Trophoblast cell (in vitro differentiated cells and primary cell): ENCODE measurements at regions not wholly inside any gene's neighbourhood (a gene's known extent, or its start where the extent isn't known, plus 50 kb on each side); places are given as distances from the start of the nearest gene placed in this dataset.
"Not testable (repeated sequence)": the region's sequence is repeated elsewhere in the genome, so short reads cannot be mapped to it uniquely, and the experiment has no call there.

Experiments used
- DNase-seq, 2 donors: peaks; one replicate each; pipeline ENCODE4 v3.0.0-alpha.2; 2016
- H2AFZ ChIP-seq: 2 replicates; pipeline ENCODE4 v1.6.1; 2013; ENCODE audit warnings: low read length, moderate library complexity, mild to moderate bottlenecking; ENCODE audit not compliant: insufficient read depth, poor library complexity
- H2AK5ac ChIP-seq: 2 replicates; pipeline ENCODE4 v1.6.1; 2013; ENCODE audit warnings: mild to moderate bottlenecking, low read length
- H2BK120ac ChIP-seq: 2 replicates; pipeline ENCODE4 v1.6.1; 2013; ENCODE audit warnings: low read length, mild to moderate bottlenecking, moderate library complexity; ENCODE audit not compliant: insufficient read depth, poor library complexity
- H2BK12ac ChIP-seq: 2 replicates; pipeline ENCODE4 v1.6.1; 2013; ENCODE audit warnings: mild to moderate bottlenecking, low read length, moderate library complexity
- H2BK5ac ChIP-seq: 2 replicates; pipeline ENCODE4 v1.6.1; 2013; ENCODE audit warnings: low read length, low read depth, moderate library complexity, mild to moderate bottlenecking; ENCODE audit not compliant: poor library complexity
- H3K14ac ChIP-seq: 2 replicates; pipeline ENCODE4 v1.6.1; 2013; ENCODE audit warnings: mild to moderate bottlenecking, low read length
- H3K18ac ChIP-seq: 2 replicates; pipeline ENCODE4 v1.6.1; 2013; ENCODE audit warnings: mild to moderate bottlenecking, low read length
- H3K23ac ChIP-seq: 2 replicates; pipeline ENCODE4 v1.6.1; 2013; ENCODE audit warnings: low read length
- H3K27ac ChIP-seq: 2 replicates; pipeline ENCODE4 v1.5.1; 2013; ENCODE audit warnings: low read depth, mild to moderate bottlenecking, inconsistent platforms, low read length, moderate library complexity
- H3K27me3 ChIP-seq: 2 replicates; pipeline ENCODE4 v1.6.1; 2013; ENCODE audit warnings: inconsistent platforms, mild to moderate bottlenecking, low read length, moderate library complexity; ENCODE audit not compliant: insufficient read depth
- H3K36me3 ChIP-seq, 2 experiments: 1 replicate in 1 of 2; 2 replicates in 1 of 2; pipeline ENCODE4 v1.6.1; 2013; ENCODE audit warnings: low read length in 2 of 2, mild to moderate bottlenecking in 2 of 2, moderate library complexity in 1 of 2; ENCODE audit not compliant: insufficient read depth in 2 of 2, control insufficient read depth in 1 of 2
- H3K4ac ChIP-seq: 2 replicates; pipeline ENCODE4 v1.6.1; 2013; ENCODE audit warnings: low read depth, mild to moderate bottlenecking, low read length, moderate library complexity
- H3K4me1 ChIP-seq, 2 experiments: 1 replicate in 1 of 2; 2 replicates in 1 of 2; pipeline ENCODE4 v1.6.1; 2013; ENCODE audit warnings: low read length in 2 of 2, mild to moderate bottlenecking in 2 of 2, moderate library complexity in 1 of 2; ENCODE audit not compliant: insufficient read depth in 2 of 2, control insufficient read depth in 1 of 2
- H3K4me2 ChIP-seq: 2 replicates; pipeline ENCODE4 v1.6.1; 2013; ENCODE audit warnings: inconsistent platforms, mild to moderate bottlenecking, low read length, moderate library complexity
- H3K4me3 ChIP-seq: 2 replicates; pipeline ENCODE4 v1.5.1; 2013; ENCODE audit warnings: mild to moderate bottlenecking, low read depth, low read length, inconsistent platforms
- H3K79me1 ChIP-seq: one replicate; pipeline ENCODE4 v1.6.1; 2013; ENCODE audit warnings: low read length
- H3K79me2 ChIP-seq: 2 replicates; pipeline ENCODE4 v1.6.1; 2013; ENCODE audit warnings: low read length, mild to moderate bottlenecking; ENCODE audit not compliant: control insufficient read depth, insufficient read depth, poor library complexity
- H3K9ac ChIP-seq: 2 replicates; pipeline ENCODE4 v1.6.1; 2013; ENCODE audit warnings: mild to moderate bottlenecking, low read length
- H3K9me3 ChIP-seq: 2 replicates; pipeline ENCODE4 v1.6.1; 2013; ENCODE audit warnings: low read depth, mild to moderate bottlenecking, control low read depth, inconsistent platforms, low read length; ENCODE audit not compliant: insufficient read depth
- H4K12ac ChIP-seq: 2 replicates; pipeline ENCODE4 v1.6.1; 2013; ENCODE audit warnings: low read depth, mild to moderate bottlenecking, low read length, moderate library complexity
- H4K8ac ChIP-seq: 2 replicates; pipeline ENCODE4 v1.6.1; 2013; ENCODE audit warnings: low read depth, mild to moderate bottlenecking, low read length, moderate library complexity
- H4K91ac ChIP-seq: one replicate; pipeline ENCODE4 v1.6.1; 2013; ENCODE audit warnings: low read depth, mild to moderate bottlenecking, low read length, moderate library complexity
- WGBS: extraction: QIAGEN DNeasy Blood & Tissue Kit; methylation state at CpG from one replicate; pipeline ENCODE4 v1.1.7; 2013; ENCODE audit warnings: missing lambda C conversion rate; ENCODE audit not compliant: insufficient read length, insufficient coverage; ENCODE audit errors: extremely low coverage; 5-methylcytosine and 5-hydroxymethylcytosine counted together

DNA sequence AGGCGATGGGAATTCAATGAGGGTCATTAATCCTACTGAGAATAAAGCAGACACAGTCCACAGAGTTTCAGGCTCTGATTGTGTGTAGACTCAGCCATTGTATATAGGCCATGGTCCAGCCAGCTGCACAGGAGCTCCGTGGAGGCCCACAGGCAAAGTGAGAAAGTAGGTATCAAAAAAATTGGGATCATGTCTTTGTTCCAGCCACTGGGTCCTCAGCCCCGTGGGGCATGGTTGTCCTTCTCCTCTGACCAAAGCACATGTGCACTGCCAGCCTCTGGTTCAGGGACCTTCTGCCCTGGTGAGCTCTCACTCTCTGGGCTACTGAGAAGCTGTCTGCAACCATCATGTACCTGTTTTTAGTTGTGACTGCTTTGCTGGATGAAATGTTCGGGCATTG lies 79.7 kb downstream of the GOLGA8K start:
- H3K4me3 ChIP-seq, H3K4ac ChIP-seq, H3K27me3 ChIP-seq, H4K91ac ChIP-seq, H3K9me3 ChIP-seq, H3K4me1 ChIP-seq, DNase-seq, H2BK120ac ChIP-seq, H2AFZ ChIP-seq, H3K4me2 ChIP-seq, H3K36me3 ChIP-seq, H3K23ac ChIP-seq, H3K27ac ChIP-seq, H2BK12ac ChIP-seq, H3K79me1 ChIP-seq, H3K14ac ChIP-seq, H3K9ac ChIP-seq, H4K12ac ChIP-seq, H3K18ac ChIP-seq, H2AK5ac ChIP-seq, H3K79me2 ChIP-seq, H4K8ac ChIP-seq, H2BK5ac ChIP-seq: not testable (repeated sequence)
- no CpG with 5 or more reads among the region's 4 CpGs for WGBS

DNA sequence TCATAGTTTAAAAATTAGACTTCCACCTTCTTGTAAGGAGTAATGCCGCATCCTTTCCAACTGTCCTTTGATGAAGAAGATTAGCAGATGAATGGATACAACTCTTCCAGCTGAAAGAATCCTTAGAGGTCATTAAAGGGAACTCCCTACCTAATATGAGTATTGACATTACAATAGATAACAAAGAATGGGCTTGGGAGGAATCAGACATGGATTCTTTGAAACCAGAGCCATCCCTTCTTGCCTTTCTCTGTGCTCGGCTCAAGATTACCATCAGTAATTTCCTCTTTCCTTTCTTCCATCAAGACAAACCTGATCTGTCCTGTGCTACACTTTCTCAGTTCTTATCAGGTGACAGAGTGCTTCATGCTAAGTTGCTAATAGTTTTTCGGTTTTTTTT lies 83.8 kb downstream of the GOLGA8K start:
- no CpG with 5 or more reads among the region's 3 CpGs for WGBS
- H3K36me3 ChIP-seq, H3K27me3 ChIP-seq: not testable (repeated sequence)

GRCh38 chr15:32316482-32316881 lies 86.6 kb downstream of the GOLGA8K start:
- not testable (repeated sequence) for H3K27me3 ChIP-seq, H4K8ac ChIP-seq, H3K14ac ChIP-seq, H2BK120ac ChIP-seq, H3K27ac ChIP-seq, H3K4me1 ChIP-seq, H2AFZ ChIP-seq, H2AK5ac ChIP-seq, H3K23ac ChIP-seq, DNase-seq, H3K4ac ChIP-seq, H3K9ac ChIP-seq, H4K12ac ChIP-seq, H3K4me2 ChIP-seq, H3K4me3 ChIP-seq, H3K9me3 ChIP-seq, H3K18ac ChIP-seq, H3K36me3 ChIP-seq, H2BK5ac ChIP-seq, H4K91ac ChIP-seq, H2BK12ac ChIP-seq, H3K79me1 ChIP-seq, H3K79me2 ChIP-seq
- WGBS, result no CpG with 5 or more reads among the region's 4 CpGs

More for the DNA sequence above, 83.8 kb downstream of the GOLGA8K start:
- not testable (repeated sequence) for H3K4me1 ChIP-seq, H4K12ac ChIP-seq, H3K9me3 ChIP-seq, H3K79me2 ChIP-seq, H3K27ac ChIP-seq, H3K23ac ChIP-seq, H2AFZ ChIP-seq, H3K4ac ChIP-seq, H4K8ac ChIP-seq, H3K4me2 ChIP-seq, H2AK5ac ChIP-seq, H2BK12ac ChIP-seq, DNase-seq, H2BK5ac ChIP-seq, H3K14ac ChIP-seq, H3K79me1 ChIP-seq, H4K91ac ChIP-seq, H3K4me3 ChIP-seq, H2BK120ac ChIP-seq, H3K9ac ChIP-seq, H3K18ac ChIP-seq

GRCh38 chr15:32315079-32315939 lies 87.8 kb downstream of the GOLGA8K start:
- H3K9ac ChIP-seq, H3K4me3 ChIP-seq, H2BK120ac ChIP-seq, H3K36me3 ChIP-seq, H3K18ac ChIP-seq, H4K12ac ChIP-seq, H4K91ac ChIP-seq, H4K8ac ChIP-seq, DNase-seq, H3K23ac ChIP-seq, H3K4ac ChIP-seq, H3K4me2 ChIP-seq, H3K79me2 ChIP-seq, H3K14ac ChIP-seq, H2BK12ac ChIP-seq, H2AK5ac ChIP-seq, H2AFZ ChIP-seq, H3K27ac ChIP-seq, H3K79me1 ChIP-seq, H2BK5ac ChIP-seq, H3K4me1 ChIP-seq, H3K27me3 ChIP-seq, H3K9me3 ChIP-seq: not testable (repeated sequence)
- WGBS, result no CpG with 5 or more reads among the region's 91 CpGs
